Stimulated activated CD4-positive, alpha-beta T cell treated with anti-CD3 and anti-CD28 coated beads, Interleukin-1b, Interleukin-23, amount 100 ng/mL, for 4 hours (primary cell): ENCODE measurements at regions not wholly inside any gene's neighbourhood (a gene's known extent, or its start where the extent isn't known, plus 50 kb on each side); places are given as distances from the start of the nearest gene placed in this dataset.

ENCODE experiments used
- DNase-seq, 2 donors: peaks; one replicate each; pipeline ENCODE4 v3.0.0-alpha.2; 2020; ENCODE audit warnings: low read depth in 2 of 2

- no peak for DNase-seq
These were observed 590.8 kb upstream of the FZD8 start for GRCh38 chr10:36232935-36233334.

GRCh38 chr10:36224431-36224985, 582.4 kb upstream of the FZD8 start:
- no peak for DNase-seq

DNA sequence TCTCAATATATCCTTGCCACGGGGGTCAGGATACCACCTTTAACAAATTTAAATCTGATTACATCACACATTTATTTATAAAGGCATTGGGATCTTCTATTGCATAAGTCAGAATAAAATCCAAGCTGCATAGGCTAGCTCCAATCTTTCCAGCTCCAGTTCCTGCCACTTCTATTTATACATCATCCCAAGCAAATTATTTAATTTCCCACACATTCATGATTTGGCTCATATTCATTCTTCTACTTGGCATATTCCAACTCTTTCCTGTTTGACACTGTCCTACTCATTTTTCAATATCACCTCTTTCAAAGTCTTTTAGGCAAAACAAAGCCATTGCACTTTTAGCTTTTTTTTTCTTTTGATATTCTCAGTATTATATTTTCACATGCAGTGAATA, 579.0 kb upstream of the FZD8 start:
- DNase-seq = no peak

- no peak for DNase-seq
These were observed 578.1 kb upstream of the FZD8 start for GRCh38 chr10:36220151-36220550.

DNA sequence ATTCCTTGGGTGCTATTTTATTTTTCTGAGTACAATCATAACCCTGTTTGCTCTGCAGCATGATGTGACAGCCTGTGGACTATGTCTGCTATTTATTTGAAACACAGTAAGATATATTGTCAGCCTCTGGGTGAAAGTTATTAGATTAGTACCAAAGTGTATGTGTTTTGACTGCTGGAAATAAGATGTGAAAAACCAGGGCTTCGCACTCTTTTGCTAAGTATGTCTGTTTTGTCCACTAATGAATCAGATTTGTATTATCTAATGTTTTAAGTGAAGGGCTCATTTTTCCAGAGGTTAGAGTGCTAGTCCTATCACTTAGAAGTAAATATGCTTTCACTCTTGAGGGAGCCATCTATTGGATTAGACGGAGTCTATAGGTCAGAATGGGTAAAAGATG, 569.8 kb upstream of the FZD8 start:
- no peak for DNase-seq

DNA sequence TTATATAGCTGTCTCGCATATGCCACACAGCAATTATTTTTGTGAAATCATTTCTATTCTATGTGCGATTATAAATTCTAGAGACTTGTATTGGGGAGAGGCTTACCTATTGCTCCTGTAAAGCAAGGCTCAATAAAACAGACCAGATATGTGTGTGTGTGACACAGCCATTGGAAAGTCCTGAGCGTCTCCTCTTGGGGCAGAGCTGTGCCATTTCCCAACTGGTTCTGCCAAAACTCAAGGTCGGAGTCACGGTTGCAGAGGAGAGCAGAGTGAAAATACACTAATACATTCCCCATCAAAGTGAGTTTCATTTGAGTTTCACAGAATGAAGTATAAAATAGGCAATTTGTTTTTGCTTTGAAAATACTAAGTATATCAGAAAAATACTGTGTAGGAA, 567.4 kb upstream of the FZD8 start:
- no peak for DNase-seq

DNA sequence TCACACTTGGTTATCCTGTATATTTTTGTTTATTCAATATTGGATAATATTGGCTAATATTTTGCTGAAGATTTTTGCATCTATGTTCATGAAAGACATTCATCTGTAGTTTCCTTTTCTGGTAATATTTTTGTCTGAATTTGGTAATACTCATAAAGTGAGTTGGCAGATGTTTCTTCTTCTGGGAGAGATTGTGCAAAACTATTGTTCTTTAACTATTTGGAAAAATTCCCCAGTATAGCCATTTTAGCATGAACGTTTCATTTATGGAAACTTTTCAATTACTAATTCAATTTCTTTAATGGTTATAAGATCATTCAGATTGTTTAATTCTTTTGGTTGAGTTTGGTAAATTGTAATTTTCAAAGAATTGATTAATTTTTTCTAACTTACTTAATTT, 560.8 kb upstream of the FZD8 start:
- no peak for DNase-seq

DNA sequence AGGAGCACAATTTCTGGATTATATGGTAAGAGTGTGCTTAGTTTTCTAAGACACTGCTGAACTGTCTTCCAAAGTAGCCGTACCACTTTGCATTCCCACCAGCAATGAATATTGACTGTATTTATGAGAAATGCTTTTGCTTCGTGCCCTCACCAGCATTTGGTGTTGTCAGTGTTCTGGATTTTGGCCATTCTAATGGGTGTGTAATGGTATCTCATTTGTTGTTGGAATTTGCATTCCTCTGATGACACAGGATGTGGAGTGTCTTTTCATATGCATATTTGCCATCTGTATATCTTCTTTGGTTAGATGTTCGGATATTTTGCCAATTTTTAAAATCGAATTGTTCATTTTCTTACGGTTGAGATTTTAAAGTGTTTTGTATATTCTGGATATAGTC, 558.5 kb upstream of the FZD8 start:
- no peak for DNase-seq

DNA sequence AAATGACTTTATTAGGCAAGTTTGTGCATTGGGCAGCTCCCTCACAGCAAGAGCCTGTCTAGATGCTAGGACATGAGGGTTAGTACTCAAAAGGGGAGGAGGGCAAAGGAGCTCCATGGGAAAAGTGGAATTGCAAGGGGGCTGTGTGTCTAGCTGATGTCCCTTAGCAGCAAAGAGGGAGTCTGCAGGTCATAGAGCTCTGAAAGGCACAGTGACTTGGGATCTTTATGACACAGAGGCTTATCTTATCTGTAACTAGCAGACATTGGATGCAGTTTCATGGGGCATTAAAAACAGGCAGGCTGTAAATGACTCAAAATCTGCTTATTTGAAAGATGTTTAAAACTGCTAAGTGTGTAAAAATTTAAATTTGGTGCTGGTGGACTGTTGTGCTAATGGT, 556.2 kb upstream of the FZD8 start:
- DNase-seq = no peak

GRCh38 chr10:36195364-36195763, 553.3 kb upstream of the FZD8 start:
- DNase-seq = no peak

DNA sequence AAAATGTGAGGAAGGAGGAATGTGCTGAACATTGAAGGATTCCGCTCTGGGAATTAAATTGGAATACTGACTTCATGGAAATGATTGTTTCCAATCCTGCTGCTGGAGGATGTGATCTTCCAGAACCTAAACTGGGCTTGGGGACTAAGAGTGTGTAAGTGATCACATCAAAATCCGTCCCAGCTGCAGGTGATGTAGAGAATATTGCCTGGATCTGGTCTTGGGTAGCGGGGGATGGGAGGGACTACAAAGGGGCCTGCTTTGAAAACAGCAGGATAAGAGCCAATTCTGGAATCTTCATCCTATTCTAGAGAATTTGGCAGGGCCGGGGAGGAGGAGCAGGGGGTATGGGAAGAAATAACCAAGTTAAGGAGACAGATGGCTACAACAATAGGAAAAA, 552.2 kb upstream of the FZD8 start:
- DNase-seq = no peak

DNA sequence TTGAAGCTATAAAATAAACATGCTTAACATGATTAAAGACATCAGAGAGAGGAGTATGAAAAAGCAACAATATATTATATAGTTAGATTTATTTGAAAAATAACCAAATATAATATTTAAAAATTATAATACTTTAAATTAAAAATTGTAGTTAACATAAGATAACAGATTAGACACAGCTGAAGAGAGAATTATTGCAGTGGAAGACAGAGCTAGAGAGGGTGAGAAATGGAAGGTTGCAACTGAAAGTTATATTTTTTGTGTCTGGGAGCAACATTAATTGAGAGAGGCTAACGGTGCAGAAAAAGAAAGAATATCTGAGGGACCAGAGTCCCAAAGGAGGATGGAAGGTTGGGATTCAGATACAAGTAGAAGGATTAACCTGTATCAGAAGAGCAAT, 548.9 kb upstream of the FZD8 start:
- no peak for DNase-seq

DNA sequence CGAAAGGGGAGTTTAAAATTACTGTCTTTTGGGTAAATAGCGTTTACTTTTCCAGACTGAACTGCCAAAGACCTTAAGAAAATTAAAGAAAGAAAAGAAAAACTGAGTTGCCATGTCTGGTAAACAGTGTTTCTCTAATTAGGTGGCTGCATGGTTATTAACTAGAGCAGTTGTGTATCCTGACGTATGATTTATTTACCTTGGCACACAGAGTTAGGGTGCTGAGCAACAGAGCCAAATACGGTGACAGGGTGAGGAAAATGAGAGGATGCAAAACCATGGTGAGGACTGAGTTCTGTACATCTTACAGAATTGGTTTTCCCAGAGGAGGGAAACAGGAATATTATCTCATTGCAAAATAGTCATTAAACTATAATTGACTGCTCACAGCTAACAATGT, 546.4 kb upstream of the FZD8 start:
- DNase-seq = no peak

- no peak for DNase-seq
These were observed 546.0 kb upstream of the FZD8 start for GRCh38 chr10:36188080-36188453.

- DNase-seq = no peak
These were observed 545.4 kb upstream of the FZD8 start for GRCh38 chr10:36187380-36188079.

GRCh38 chr10:36185097-36185496, 543.0 kb upstream of the FZD8 start:
- DNase-seq = no peak

- DNase-seq = no peak
These were observed 541.6 kb upstream of the FZD8 start for GRCh38 chr10:36183726-36184125.

GRCh38 chr10:36183056-36183455, 541.0 kb upstream of the FZD8 start:
- no peak for DNase-seq

GRCh38 chr10:36182606-36183005, 540.5 kb upstream of the FZD8 start:
- DNase-seq = no peak

GRCh38 chr10:36182179-36182566, 540.1 kb upstream of the FZD8 start:
- DNase-seq = no peak

DNA sequence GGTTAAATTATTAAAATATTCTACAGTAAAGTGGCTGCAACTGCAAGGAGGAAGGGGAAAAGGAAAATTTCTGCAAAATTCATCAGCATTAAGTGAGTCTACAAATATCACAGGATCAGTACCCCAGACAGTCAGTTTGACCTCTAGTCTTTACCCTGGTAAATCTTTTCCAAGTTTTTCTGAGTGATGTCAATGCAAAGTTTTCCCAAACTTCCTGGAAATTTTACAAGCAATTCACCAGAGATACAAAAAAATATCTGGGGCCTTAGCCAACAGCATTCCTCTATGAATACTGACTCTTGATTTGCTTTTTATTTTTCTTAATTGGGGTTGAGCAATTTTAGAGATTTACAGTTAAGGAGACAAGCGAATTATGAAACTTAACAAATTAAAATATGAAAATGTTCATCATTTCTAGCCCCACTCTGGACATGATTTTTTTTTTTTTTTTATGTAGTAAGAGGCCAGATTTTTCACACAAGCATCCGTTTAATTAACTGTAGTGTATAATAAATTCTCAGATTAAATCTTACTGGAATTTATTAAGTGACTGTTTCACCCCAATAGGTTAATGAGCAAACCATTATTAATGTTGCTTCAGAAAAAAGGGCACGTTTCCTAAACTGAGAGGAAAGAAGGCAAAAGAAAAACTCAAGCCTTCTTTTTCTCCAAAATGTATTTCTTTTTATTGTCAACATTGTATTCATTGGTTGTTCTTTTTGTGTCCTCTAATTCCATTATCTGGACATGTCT, 539.5 kb upstream of the FZD8 start:
- DNase-seq = no peak

GRCh38 chr10:36178616-36179015, 536.5 kb upstream of the FZD8 start:
- DNase-seq = no peak

- DNase-seq = no peak
These were observed 535.0 kb upstream of the FZD8 start for GRCh38 chr10:36177071-36177470.
